HG03066 (cell line): ENCODE measurements at regions not wholly inside any gene's neighbourhood (a gene's known extent, or its start where the extent isn't known, plus 50 kb on each side); places are given as distances from the start of the nearest gene placed in this dataset.

Source experiments
- ATAC-seq: cut with Tn5 transposase; IDR thresholded peaks from one replicate; pipeline ENCODE4 v1.9.1; 2021; ENCODE audit warnings: low read depth; ENCODE audit not compliant: unreplicated experiment

- ATAC-seq, result no peak
These were observed 272.6 kb upstream of the IGF1R start for GRCh38 chr15:98375513-98376340.

- ATAC-seq, result no peak
These were observed 267.6 kb upstream of the IGF1R start for GRCh38 chr15:98380721-98381120.

GRCh38 chr15:98381446-98381845 is 266.9 kb upstream of the IGF1R start:
- no peak for ATAC-seq

- no peak for ATAC-seq
These were observed 266.2 kb upstream of the IGF1R start for GRCh38 chr15:98382139-98382538.

GRCh38 chr15:98383571-98383970 is 264.8 kb upstream of the IGF1R start:
- no peak for ATAC-seq

- no peak for ATAC-seq
These were observed 263.9 kb upstream of the IGF1R start for GRCh38 chr15:98384328-98385029.

GRCh38 chr15:98385752-98386381 is 262.5 kb upstream of the IGF1R start:
- no peak for ATAC-seq

- no peak for ATAC-seq
These were observed 261.8 kb upstream of the IGF1R start for GRCh38 chr15:98386561-98386960.

- ATAC-seq, result no peak
These were observed 260.5 kb upstream of the IGF1R start for GRCh38 chr15:98387866-98388265.

- ATAC-seq, result no peak
These were observed 257.3 kb upstream of the IGF1R start for GRCh38 chr15:98390946-98391530.

- ATAC-seq, result no peak
These were observed 256.8 kb upstream of the IGF1R start for GRCh38 chr15:98391568-98391967.

- no peak for ATAC-seq
These were observed 254.9 kb upstream of the IGF1R start for GRCh38 chr15:98393471-98393870.

- no peak for ATAC-seq
These were observed 253.8 kb upstream of the IGF1R start for GRCh38 chr15:98394546-98394945.

GRCh38 chr15:98395974-98396610 is 252.2 kb upstream of the IGF1R start:
- no peak for ATAC-seq

- ATAC-seq, result no peak
These were observed 250.9 kb upstream of the IGF1R start for GRCh38 chr15:98397419-98397818.

- no peak for ATAC-seq
These were observed 250.3 kb upstream of the IGF1R start for GRCh38 chr15:98398056-98398455.

GRCh38 chr15:98398886-98399285 is 249.5 kb upstream of the IGF1R start:
- no peak for ATAC-seq

- ATAC-seq, result no peak
These were observed 248.2 kb upstream of the IGF1R start for GRCh38 chr15:98400120-98400519.

- ATAC-seq, result no peak
These were observed 247.3 kb upstream of the IGF1R start for GRCh38 chr15:98401029-98401428.

GRCh38 chr15:98402486-98402885 is 245.9 kb upstream of the IGF1R start:
- ATAC-seq, result no peak

- ATAC-seq, result no peak
These were observed 245.2 kb upstream of the IGF1R start for GRCh38 chr15:98403169-98403568.
